Left colon (tissue), 2 donors: ENCODE measurements at regions not wholly inside any gene's neighbourhood (a gene's known extent, or its start where the extent isn't known, plus 50 kb on each side); places are given as distances from the start of the nearest gene placed in this dataset.
"Not testable (repeated sequence)": the region's sequence is repeated elsewhere in the genome, so short reads cannot be mapped to it uniquely, and the experiment has no call there.

ENCODE experiments used
- ATAC-seq: fragments of 200-7000 bp; cut with Tn5 transposase; one replicate; pipeline ENCODE4 v1.9.1; 2020; ENCODE audit warnings: mild to moderate bottlenecking, moderate library complexity
- DNase-seq, 2 donors: peaks; one replicate each; pipeline ENCODE4 v3.0.0-alpha.2; 2020
- intact Hi-C, 2 donors: fragments of 100-400 bp; cut with DNase I in 1 of 2; cut with micrococcal nuclease in 1 of 2; formaldehyde crosslinking; loops; one replicate each; pipeline versions ENCODE4 v1.11.2 to v1.14.0; 2022; cut with DNase I, micrococcal nuclease
- donor health status: DM: no; HTN: no; CAD: no.
- donor health status: DM: yes; HTN: yes; CAD: no.

- intact Hi-C loops, result no loop called here
- ATAC-seq, result no peak
- no peak for DNase-seq
These were observed 1630.0 kb downstream of the STIM2 start for GRCh38 chr4:28490669-28491068.

- DNase-seq, result no peak
- intact Hi-C loops, result no loop called here
- ATAC-seq, result no peak
These were observed 1644.4 kb downstream of the STIM2 start for GRCh38 chr4:28505064-28505463.

- ATAC-seq (no peak), DNase-seq (no peak)
- intact Hi-C loops, result no loop called here
These were observed 1648.0 kb downstream of the STIM2 start for GRCh38 chr4:28508636-28509035.

GRCh38 chr4:28514766-28515165 lies 1654.1 kb downstream of the STIM2 start:
- DNase-seq, ATAC-seq, intact Hi-C loops: not testable (repeated sequence)

GRCh38 chr4:28518561-28519165 lies 1658.0 kb downstream of the STIM2 start:
- intact Hi-C loops, result no loop called here
- DNase-seq, result no peak
- no peak for ATAC-seq

GRCh38 chr4:28523681-28524190 lies 1663.1 kb downstream of the STIM2 start:
- DNase-seq (no peak), ATAC-seq (no peak)
- intact Hi-C loops, result no loop called here

GRCh38 chr4:28536124-28536523 lies 1675.5 kb downstream of the STIM2 start:
- intact Hi-C loops, result no loop called here
- ATAC-seq (no peak), DNase-seq (no peak)

- DNase-seq (no peak), ATAC-seq (no peak)
- intact Hi-C loops, result no loop called here
These were observed 1685.3 kb downstream of the STIM2 start for GRCh38 chr4:28545986-28546385.

GRCh38 chr4:28548136-28548535 lies 1687.5 kb downstream of the STIM2 start:
- intact Hi-C loops, result no loop called here
- ATAC-seq, result no peak
- DNase-seq, result no peak

- ATAC-seq (no peak), DNase-seq (no peak)
- intact Hi-C loops, result no loop called here
These were observed 1688.0 kb downstream of the STIM2 start for GRCh38 chr4:28548594-28548993.

- DNase-seq (no peak), ATAC-seq (no peak)
- intact Hi-C loops, result no loop called here
These were observed 1695.2 kb downstream of the STIM2 start for GRCh38 chr4:28555866-28556265.

GRCh38 chr4:28557755-28558154 lies 1697.1 kb downstream of the STIM2 start:
- DNase-seq (no peak), ATAC-seq (no peak)
- intact Hi-C loops, result no loop called here

- DNase-seq (no peak), ATAC-seq (no peak)
- intact Hi-C loops, result no loop called here
These were observed 1698.3 kb downstream of the STIM2 start for GRCh38 chr4:28558895-28559294.

- ATAC-seq (no peak), DNase-seq (no peak)
- intact Hi-C loops, result no loop called here
These were observed 1702.3 kb downstream of the STIM2 start for GRCh38 chr4:28562913-28563312.

- DNase-seq (no peak), ATAC-seq (no peak)
These were observed 1704.8 kb downstream of the STIM2 start for GRCh38 chr4:28565396-28565795.

GRCh38 chr4:28600958-28601357 lies 1740.3 kb downstream of the STIM2 start:
- DNase-seq (no peak), ATAC-seq (no peak)
- intact Hi-C loops, result no loop called here

More at GRCh38 chr4:28565396-28565795, 1704.8 kb downstream of the STIM2 start:
- intact Hi-C loops, result no loop called here

- DNase-seq (no peak), ATAC-seq (no peak)
- intact Hi-C loops, result no loop called here
These were observed 1761.0 kb downstream of the STIM2 start for GRCh38 chr4:28621591-28621990.

GRCh38 chr4:28636971-28637370 lies 1776.3 kb downstream of the STIM2 start:
- intact Hi-C loops, result no loop called here
- DNase-seq (no peak), ATAC-seq (no peak)

GRCh38 chr4:28639747-28640146 lies 1779.1 kb downstream of the STIM2 start:
- no peak for DNase-seq
- ATAC-seq, result no peak
- intact Hi-C loops, result no loop called here

GRCh38 chr4:28654618-28655017 lies 1794.0 kb downstream of the STIM2 start:
- no peak for ATAC-seq
- intact Hi-C loops, result no loop called here

GRCh38 chr4:28665306-28665705 lies 1804.7 kb downstream of the STIM2 start:
- DNase-seq (no peak), ATAC-seq (no peak)
- intact Hi-C loops, result no loop called here

More at GRCh38 chr4:28654618-28655017, 1794.0 kb downstream of the STIM2 start:
- DNase-seq, result no peak
